H1 (cell line): ENCODE measurements at regions not wholly inside any gene's neighbourhood (a gene's known extent, or its start where the extent isn't known, plus 50 kb on each side); places are given as distances from the start of the nearest gene placed in this dataset.

Experiments used
- CTCF ChIA-PET: fragments of 300-600 bp; sonication (Branson Sonifier 250); formaldehyde crosslinking; loops from one replicate; lab custom pipeline; 2021; ENCODE audit not compliant: partially characterized antibody; lab: Charles Lee
- POLR2A ChIA-PET: fragments of 300-600 bp; sonication (Branson Sonifier 250); formaldehyde crosslinking; loops from one replicate; lab custom pipeline; 2021; ENCODE audit warnings: inconsistent platforms; ENCODE audit not compliant: partially characterized antibody; lab: Charles Lee
- DNase-seq, 2 experiments: peaks; one replicate each; pipeline versions ENCODE4 v3.0.0 to v3.0.0-alpha.2; 2010 to 2022; ENCODE audit warnings: low spot score in 2 of 2, low read depth in 1 of 2, mixed read lengths in 1 of 2
- FAIRE-seq: peaks from 2 replicates; lab custom pipeline; 2011; peaks lifted over from hg19 to GRCh38; lab: Jason Lieb, UNC
- H2AFZ ChIP-seq: 2 replicates; pipeline ENCODE4 v1.8.1; 2012; ENCODE audit warnings: low read length, inconsistent platforms
- H2AK5ac ChIP-seq: 2 replicates; pipeline ENCODE4 v1.6.1; 2013; ENCODE audit warnings: low read depth, low read length
- H2BK120ac ChIP-seq: replicated peaks from 2 replicates; pipeline ENCODE3; 2013; ENCODE audit warnings: low read depth, low read length, inconsistent platforms
- H2BK12ac ChIP-seq: 2 replicates; pipeline ENCODE4 v1.6.1; 2013; ENCODE audit warnings: low read depth, low read length
- H2BK15ac ChIP-seq: 2 replicates; pipeline ENCODE4 v1.6.1; 2013; ENCODE audit warnings: low read length
- H2BK20ac ChIP-seq: 2 replicates; pipeline ENCODE4 v1.6.1; 2013; ENCODE audit warnings: low read length
- H2BK5ac ChIP-seq: 2 replicates; pipeline ENCODE4 v1.6.1; 2013; ENCODE audit warnings: low read depth, low read length
- H3K14ac ChIP-seq: 2 replicates; pipeline ENCODE4 v1.6.1; 2013; ENCODE audit warnings: inconsistent platforms; ENCODE audit not compliant: insufficient read length
- H3K18ac ChIP-seq: 2 replicates; pipeline ENCODE4 v1.6.1; 2013; ENCODE audit warnings: low read length; ENCODE audit errors: extremely low read depth
- H3K23ac ChIP-seq: 2 replicates; pipeline ENCODE4 v1.6.1; 2013; ENCODE audit warnings: inconsistent platforms; ENCODE audit not compliant: insufficient read length
- H3K23me2 ChIP-seq: 2 replicates; pipeline ENCODE4 v1.6.1; 2013; ENCODE audit warnings: low read depth, low read length
- H3K27ac ChIP-seq: 2 replicates; pipeline ENCODE4 v1.6.1; 2011; ENCODE audit warnings: low read depth, low read length, inconsistent platforms
- H3K27me3 ChIP-seq, 4 experiments: replicated peaks in 1 of 4; 1 replicate in 1 of 4; 2 replicates in 3 of 4; pipeline versions ENCODE4 v1.6.1 to v1.8.1; 2011 to 2013; ENCODE audit warnings: low read length in 3 of 4, mild to moderate bottlenecking in 3 of 4, inconsistent platforms in 2 of 4, mixed read lengths in 2 of 4, moderate library complexity in 1 of 4; ENCODE audit not compliant: control insufficient read depth in 3 of 4, insufficient read depth in 3 of 4; ENCODE audit errors: extremely low read depth in 1 of 4
- H3K36me3 ChIP-seq, 4 experiments: 2 replicates each; pipeline versions ENCODE4 v1.6.1 to v1.8.1; 2011 to 2013; ENCODE audit warnings: mild to moderate bottlenecking in 4 of 4, low read length in 3 of 4, moderate library complexity in 2 of 4, control low read depth in 1 of 4, inconsistent platforms in 1 of 4; ENCODE audit not compliant: insufficient read depth in 4 of 4, control insufficient read depth in 2 of 4
- H3K4ac ChIP-seq: replicated peaks from 2 replicates; pipeline ENCODE3; 2013; ENCODE audit warnings: low read length, low read depth, mixed read lengths, inconsistent platforms; ENCODE audit not compliant: insufficient read length
- H3K4me1 ChIP-seq, 4 experiments: replicated peaks in 1 of 4; 1 replicate in 1 of 4; 2 replicates in 3 of 4; pipeline versions ENCODE4 v1.6.1 to v1.8.1; 2011 to 2013; ENCODE audit warnings: low read length in 3 of 4, inconsistent platforms in 2 of 4, mixed read lengths in 1 of 4; ENCODE audit not compliant: insufficient read depth in 4 of 4, control insufficient read depth in 3 of 4
- H3K4me2 ChIP-seq, 2 experiments: 2 replicates each; pipeline versions ENCODE4 v1.6.1 to v1.8.1; 2011 to 2013; ENCODE audit warnings: low read depth in 2 of 2, low read length in 2 of 2, control low read depth in 1 of 2, inconsistent platforms in 1 of 2, mild to moderate bottlenecking in 1 of 2; ENCODE audit not compliant: insufficient read depth in 1 of 2
- H3K4me3 ChIP-seq, 4 experiments: fragments of 200-600, 300-600 bp in 1 of 4; sonication (generic), shearing (Covaris generic), sonication (Bioruptor Twin) in 1 of 4; 2 replicates each; pipeline versions ENCODE4 v1.5.1 to v1.8.1; 2011 to 2016; ENCODE audit warnings: low read length in 4 of 4, low read depth in 3 of 4, control low read depth in 2 of 4, inconsistent platforms in 2 of 4, mild to moderate bottlenecking in 2 of 4, mixed read lengths in 1 of 4, moderate library complexity in 1 of 4; ENCODE audit not compliant: insufficient read depth in 2 of 4; ENCODE audit errors: extremely low read depth in 1 of 4
- H3K56ac ChIP-seq: replicated peaks from 2 replicates; pipeline ENCODE3; 2013; ENCODE audit warnings: low read depth, mild to moderate bottlenecking, mixed read lengths, low read length, inconsistent platforms; ENCODE audit not compliant: insufficient read length
- H3K79me1 ChIP-seq: 2 replicates; pipeline ENCODE4 v1.6.1; 2013; ENCODE audit warnings: low read depth, low read length, control low read depth
- H3K79me2 ChIP-seq, 2 experiments: 2 replicates each; pipeline versions ENCODE4 v1.6.1 to v1.8.1; 2012 to 2013; ENCODE audit warnings: low read length in 2 of 2, mild to moderate bottlenecking in 2 of 2, inconsistent platforms in 1 of 2; ENCODE audit not compliant: insufficient read depth in 2 of 2, control insufficient read depth in 1 of 2
- H3K9ac ChIP-seq, 4 experiments: replicated peaks in 1 of 4; 1 replicate in 1 of 4; 2 replicates in 3 of 4; pipeline versions ENCODE4 v1.6.1 to v1.8.1; 2011 to 2013; ENCODE audit warnings: low read depth in 3 of 4, low read length in 3 of 4, control low read depth in 2 of 4, mild to moderate bottlenecking in 2 of 4, moderate library complexity in 2 of 4, inconsistent platforms in 1 of 4; ENCODE audit errors: extremely low read depth in 1 of 4
- H3K9me3 ChIP-seq, 2 experiments: 2 replicates each; pipeline versions ENCODE4 v1.6.1 to v1.8.1; 2012 to 2013; ENCODE audit warnings: mild to moderate bottlenecking in 2 of 2, moderate library complexity in 2 of 2, control low read depth in 1 of 2, inconsistent platforms in 1 of 2, low read depth in 1 of 2, low read length in 1 of 2, mixed read lengths in 1 of 2; ENCODE audit not compliant: insufficient read depth in 2 of 2
- H4K20me1 ChIP-seq, 2 experiments: replicated peaks in 1 of 2; 2 replicates each; pipeline versions ENCODE3 to v1.8.1; 2011 to 2013; ENCODE audit warnings: inconsistent platforms in 2 of 2, low read length in 2 of 2, mild to moderate bottlenecking in 1 of 2; ENCODE audit not compliant: insufficient read depth in 2 of 2, control insufficient read depth in 1 of 2
- H4K5ac ChIP-seq: 2 replicates; pipeline ENCODE4 v1.6.1; 2013; ENCODE audit warnings: low read length, low read depth, mixed read lengths, inconsistent platforms; ENCODE audit not compliant: insufficient read length
- H4K8ac ChIP-seq: 2 replicates; pipeline ENCODE4 v1.8.0; 2013; ENCODE audit warnings: mild to moderate bottlenecking, moderate library complexity, low read length, inconsistent platforms; ENCODE audit not compliant: insufficient read depth; ENCODE audit errors: extremely low read depth
- H4K91ac ChIP-seq: replicated peaks from 2 replicates; pipeline ENCODE3; 2013; ENCODE audit warnings: low read length, mixed read lengths, inconsistent platforms; ENCODE audit not compliant: insufficient read length
- BACH1 ChIP-seq: IDR thresholded peaks from 2 replicates; pipeline ENCODE4 v1.6.1; 2012; ENCODE audit warnings: low read length, improper control_type of control experiment
- CHD1 ChIP-seq: IDR thresholded peaks from 2 replicates; pipeline ENCODE4 v1.6.1; 2012; ENCODE audit warnings: low read depth, low read length, improper control_type of control experiment
- JUN ChIP-seq: IDR thresholded peaks from 2 replicates; pipeline ENCODE4 v1.6.1; 2011; ENCODE audit warnings: low read depth, mild to moderate bottlenecking, improper control_type of control experiment, low read length
- JUND ChIP-seq: IDR thresholded peaks from 2 replicates; pipeline ENCODE4 v1.6.1; 2011; ENCODE audit warnings: mild to moderate bottlenecking, improper control_type of control experiment, low read length
- WGBS, 2 experiments: shearing (Covaris generic) in 1 of 2; methylation state at CpG; one replicate each; pipeline versions ENCODE4 v1.1.6 to v1.1.7; 2013 to 2015; ENCODE audit warnings: low lambda C conversion rate in 2 of 2, mixed read lengths in 2 of 2, inconsistent platforms in 1 of 2, low coverage in 1 of 2, missing lambda C conversion rate in 1 of 2; ENCODE audit not compliant: insufficient replicate concordance in 2 of 2, insufficient coverage in 1 of 2, insufficient read length in 1 of 2; ENCODE audit errors: extremely low coverage in 1 of 2, missing lambda C conversion rate in 1 of 2; 5-methylcytosine and 5-hydroxymethylcytosine counted together
- TF ChIP-seq, protein P1 (sequence below): IDR thresholded peaks from 2 replicates; pipeline ENCODE4 v1.6.1; 2011; ENCODE audit warnings: low read depth, mild to moderate bottlenecking, low read length; ENCODE audit not compliant: insufficient read depth

DNA sequence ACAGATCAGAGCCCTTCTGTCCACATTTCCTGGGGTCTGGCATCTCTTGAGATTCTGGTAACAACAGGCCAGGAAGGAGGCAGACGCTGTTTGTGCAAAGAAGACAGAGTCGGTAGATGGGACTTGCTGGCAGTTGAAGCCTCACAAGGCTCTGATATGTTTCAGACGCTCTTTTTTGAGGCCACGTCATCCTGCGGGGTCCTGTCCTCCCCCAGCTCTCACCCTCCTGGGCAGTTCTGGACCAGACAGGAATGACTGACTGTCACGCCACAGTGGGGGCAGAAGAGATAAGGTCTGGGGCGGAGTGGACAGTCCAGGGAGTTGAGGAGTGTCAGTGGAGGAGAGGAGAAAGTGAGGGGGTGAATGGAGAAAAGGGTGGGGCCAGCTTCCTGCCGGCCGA, 87.1 kb upstream of the SULF2 start:
- H2AK5ac ChIP-seq = no peak overlapping the region
- POLR2A ChIA-PET = no interaction called here
- H2AFZ ChIP-seq = no peak overlapping the region
- WGBS, 2 experiments = 77% methylated on average over 7 of the region's 9 CpGs; no CpG with 5 or more reads in 1 of the 2 experiments
- no peaks in the 10 kb centered on the region for H3K23me2 ChIP-seq
- no peak overlapping the region for H3K4ac ChIP-seq
- no peak overlapping the region for H3K14ac ChIP-seq
- no peak for FAIRE-seq
- no peak overlapping the region for H2BK5ac ChIP-seq
- no peak overlapping the region for H4K91ac ChIP-seq
- H3K27ac ChIP-seq = no peak overlapping the region
- H4K5ac ChIP-seq = no peak overlapping the region
- no peak overlapping the region for H3K4me2 ChIP-seq
- CTCF ChIA-PET = interaction anchor here (0.9 kb wide), 1 partner anchor 23 kb away, joined by 5 read pairs; no protein-coding TSS in a partner anchor
- H3K27me3 ChIP-seq = no peaks in the 10 kb centered on the region
- H3K79me2 ChIP-seq = no peaks in the 10 kb centered on the region
- H3K18ac ChIP-seq = no peak overlapping the region
- no peak for DNase-seq
- H3K23ac ChIP-seq = no peak overlapping the region
- H3K9ac ChIP-seq = no peak overlapping the region
- no peaks in the 10 kb centered on the region for H3K36me3 ChIP-seq
- H3K4me1 ChIP-seq = no peaks in the 10 kb centered on the region
- H3K79me1 ChIP-seq = no peaks in the 10 kb centered on the region
- H4K8ac ChIP-seq = no peak overlapping the region
- no peaks in the 10 kb centered on the region for H4K20me1 ChIP-seq
- no peak overlapping the region for H2BK15ac ChIP-seq
- no peak overlapping the region for H3K4me3 ChIP-seq
- no peak overlapping the region for H2BK12ac ChIP-seq
- no peak overlapping the region for H3K56ac ChIP-seq
- no peak overlapping the region for H2BK120ac ChIP-seq
- TF ChIP-seq, protein P1, sequence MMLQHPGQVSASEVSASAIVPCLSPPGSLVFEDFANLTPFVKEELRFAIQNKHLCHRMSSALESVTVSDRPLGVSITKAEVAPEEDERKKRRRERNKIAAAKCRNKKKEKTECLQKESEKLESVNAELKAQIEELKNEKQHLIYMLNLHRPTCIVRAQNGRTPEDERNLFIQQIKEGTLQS = no peak
- no peak for TF ChIP-seq BACH1
- no peak for TF ChIP-seq JUND
- no peak for TF ChIP-seq JUN
- TF ChIP-seq CHD1 = no peak
- H2BK20ac ChIP-seq = no peak overlapping the region
- H3K9me3 ChIP-seq = no peaks in the 10 kb centered on the region
